ENCODE measurements at regions not wholly inside any gene's neighbourhood (a gene's known extent, or its start where the extent isn't known, plus 50 kb on each side); places are given as distances from the start of the nearest gene placed in this dataset.

- Histone ChIP-seq H3K4me1 (no peaks in the 10 kb centered on the region), H3K9me3 (no peaks in the 10 kb centered on the region), H3K36me3 (no peaks in the 10 kb centered on the region), H3K27me3 (replicated peaks in 1 of 7) (peaks cover 0 to 7% (median 0%) of the 10 kb centered on the region in 7 donors), H3K27ac (no peak overlapping the region), H3K4me3 (no peak overlapping the region)
- intact Hi-C loops (cut with DNase I; ENCODE audit: low total_unique reads): loop anchor here (10.0 kb wide), 1 partner anchor 272 kb away; no protein-coding TSS in a partner anchor
- no peak for TF ChIP-seq POLR2A (IDR thresholded peaks at IDR 0.05)
- no peak for TF ChIP-seq POLR2AphosphoS5 (IDR thresholded peaks at IDR 0.05)
- TF ChIP-seq CTCF (IDR thresholded peaks at IDR 0.05 in 8 of 11, conservative IDR thresholded peaks at IDR 0.05 in 3 of 11): no peak
- no peak for DNase-seq
- WGBS, 5 donors: 76 to 87% (median 80%) methylated on average over 5 of the region's 5 CpGs
These were observed 880.2 kb upstream of the TMEM132C start for GRCh38 chr12:127386723-127387122.

- 69 to 82% (median 77%) methylated on average over 7 of the region's 7 CpGs for WGBS, 5 donors
- Histone ChIP-seq H3K4me1 (no peaks in the 10 kb centered on the region), H3K27me3 (replicated peaks in 1 of 7) (peaks cover 0 to 11% (median 0%) of the 10 kb centered on the region in 7 donors), H3K9me3 (no peaks in the 10 kb centered on the region), H3K36me3 (no peaks in the 10 kb centered on the region), H3K4me3 (no peak overlapping the region), H3K27ac (no peak overlapping the region)
- DNase-seq: no peak
- TF ChIP-seq CTCF (IDR thresholded peaks at IDR 0.05 in 8 of 11, conservative IDR thresholded peaks at IDR 0.05 in 3 of 11) (no peak), POLR2AphosphoS5 (IDR thresholded peaks at IDR 0.05) (no peak), POLR2A (IDR thresholded peaks at IDR 0.05) (no peak)
- intact Hi-C loops (cut with DNase I; ENCODE audit: low total_unique reads): loop anchor here (10.0 kb wide), 1 partner anchor 274 kb away; no protein-coding TSS in a partner anchor
These were observed 878.0 kb upstream of the TMEM132C start for GRCh38 chr12:127388985-127389384.

GRCh38 chr12:127389923-127390322 lies 877.0 kb upstream of the TMEM132C start:
- no peak overlapping the region for H3K27ac ChIP-seq
- H3K4me3 ChIP-seq: no peak overlapping the region
- intact Hi-C loops (cut with DNase I; ENCODE audit: low total_unique reads): loop anchor here (10.0 kb wide), 1 partner anchor 275 kb away; no protein-coding TSS in a partner anchor
- peaks cover 0 to 11% (median 0%) of the 10 kb centered on the region in 7 donors for H3K27me3 ChIP-seq (replicated peaks in 1 of 7)
- no peak for DNase-seq
- no peaks in the 10 kb centered on the region for H3K9me3 ChIP-seq
- no peaks in the 10 kb centered on the region for H3K4me1 ChIP-seq
- H3K36me3 ChIP-seq: no peaks in the 10 kb centered on the region
- TF ChIP-seq CTCF (IDR thresholded peaks at IDR 0.05 in 8 of 11, conservative IDR thresholded peaks at IDR 0.05 in 3 of 11) (no peak), POLR2A (IDR thresholded peaks at IDR 0.05) (no peak), POLR2AphosphoS5 (IDR thresholded peaks at IDR 0.05) (no peak)
- 4 to 13% (median 10%) methylated on average over 2 of the region's 2 CpGs for WGBS, 5 donors

GRCh38 chr12:127393465-127393864 lies 873.5 kb upstream of the TMEM132C start:
- no peaks in the 10 kb centered on the region for H3K4me1 ChIP-seq
- intact Hi-C loops (cut with DNase I; ENCODE audit: low total_unique reads): no loop called here
- no peaks in the 10 kb centered on the region for H3K9me3 ChIP-seq
- no peak overlapping the region for H3K4me3 ChIP-seq
- no peak overlapping the region for H3K27ac ChIP-seq
- peaks cover 0 to 5% (median 0%) of the 10 kb centered on the region in 7 donors for H3K27me3 ChIP-seq (replicated peaks in 1 of 7)
- no peak for TF ChIP-seq POLR2A (IDR thresholded peaks at IDR 0.05)
- TF ChIP-seq CTCF (IDR thresholded peaks at IDR 0.05 in 8 of 11, conservative IDR thresholded peaks at IDR 0.05 in 3 of 11): no peak
- no peak for TF ChIP-seq POLR2AphosphoS5 (IDR thresholded peaks at IDR 0.05)
- WGBS, 5 donors: 71 to 83% (median 77%) methylated on average over 4 of the region's 4 CpGs
- no peak for DNase-seq
- no peaks in the 10 kb centered on the region for H3K36me3 ChIP-seq
